ENCODE measurements at regions not wholly inside any gene's neighbourhood (a gene's known extent, or its start where the extent isn't known, plus 50 kb on each side); places are given as distances from the start of the nearest gene placed in this dataset.

GRCh38 chr1:25134307-25134706, 98.0 kb downstream of the SYF2 start:
- Histone ChIP-seq H3K27ac (ENCODE audit: low read depth, low read length) (no peak overlapping the region), H3K36me3 (ENCODE audit: control insufficient read depth in 5 of 5, insufficient read depth in 5 of 5, low read length in 5 of 5) (no peaks in the 10 kb centered on the region), H3K4me3 (ENCODE audit: low read depth in 1 of 5, low read length in 5 of 5) (no peak overlapping the region), H3K4me1 (ENCODE audit: control insufficient read depth in 5 of 5, insufficient read depth in 5 of 5, low read length in 5 of 5) (peaks cover 0 to 4% (median 0%) of the 10 kb centered on the region in 5 donors), H3K27me3 (ENCODE audit: control insufficient read depth in 5 of 5, insufficient read depth in 4 of 5, low read length in 5 of 5) (peaks cover 0 to 6% (median 4%) of the 10 kb centered on the region in 5 donors), H3K9ac (ENCODE audit: low read length in 5 of 5) (no peak overlapping the region), H3K9me3 (ENCODE audit: control insufficient read depth in 5 of 5, low read length in 5 of 5) (no peaks in the 10 kb centered on the region)

GRCh38 chr1:25131794-25132193, 100.5 kb downstream of the SYF2 start:
- peaks cover 0 to 4% (median 0%) of the 10 kb centered on the region in 5 donors for H3K4me1 ChIP-seq (ENCODE audit: control insufficient read depth in 5 of 5, insufficient read depth in 5 of 5, low read length in 5 of 5)
- H3K4me3 ChIP-seq (ENCODE audit: low read depth in 1 of 5, low read length in 5 of 5): no peak overlapping the region
- no peaks in the 10 kb centered on the region for H3K9me3 ChIP-seq (ENCODE audit: control insufficient read depth in 5 of 5, low read length in 5 of 5)
- no peak overlapping the region for H3K9ac ChIP-seq (ENCODE audit: low read length in 5 of 5)
- no peaks in the 10 kb centered on the region for H3K36me3 ChIP-seq (ENCODE audit: control insufficient read depth in 5 of 5, insufficient read depth in 5 of 5, low read length in 5 of 5)
- peaks cover 0 to 3% (median 0%) of the 10 kb centered on the region in 5 donors for H3K27me3 ChIP-seq (ENCODE audit: control insufficient read depth in 5 of 5, insufficient read depth in 4 of 5, low read length in 5 of 5)
- H3K27ac ChIP-seq (ENCODE audit: low read depth, low read length): no peak overlapping the region

DNA sequence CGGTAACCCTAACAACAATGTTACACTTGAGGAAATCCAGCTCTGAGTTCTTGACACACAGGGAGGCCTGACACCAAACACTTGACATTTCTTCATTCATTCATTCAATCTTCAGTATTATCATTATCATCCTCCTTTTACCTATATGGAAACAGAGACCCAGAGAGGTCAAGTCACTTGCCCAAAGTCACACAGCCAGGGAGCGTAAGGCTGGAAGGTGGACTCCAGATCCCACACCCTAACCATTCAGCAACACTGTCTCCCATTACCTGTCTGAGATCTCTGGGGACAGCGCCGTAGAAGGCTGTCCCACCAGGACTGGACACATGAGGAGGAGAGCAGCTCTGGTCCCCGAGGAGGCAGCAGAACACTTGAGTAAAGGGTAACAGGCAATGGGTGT, 101.4 kb downstream of the SYF2 start:
- H3K4me1 ChIP-seq (ENCODE audit: control insufficient read depth in 5 of 5, insufficient read depth in 5 of 5, low read length in 5 of 5): peaks cover 0 to 4% (median 0%) of the 10 kb centered on the region in 5 donors
- no peak overlapping the region for H3K27ac ChIP-seq (ENCODE audit: low read depth, low read length)
- H3K27me3 ChIP-seq (ENCODE audit: control insufficient read depth in 5 of 5, insufficient read depth in 4 of 5, low read length in 5 of 5): peaks cover 0 to 3% (median 0%) of the 10 kb centered on the region in 5 donors
- no peak overlapping the region for H3K4me3 ChIP-seq (ENCODE audit: low read depth in 1 of 5, low read length in 5 of 5)
- H3K9me3 ChIP-seq (ENCODE audit: control insufficient read depth in 5 of 5, low read length in 5 of 5): peaks cover 0 to 4% (median 2%) of the 10 kb centered on the region in 5 donors
- H3K36me3 ChIP-seq (ENCODE audit: control insufficient read depth in 5 of 5, insufficient read depth in 5 of 5, low read length in 5 of 5): no peaks in the 10 kb centered on the region
- no peak overlapping the region for H3K9ac ChIP-seq (ENCODE audit: low read length in 5 of 5)

GRCh38 chr1:25129380-25129779, 102.9 kb downstream of the SYF2 start:
- H3K4me3 ChIP-seq (ENCODE audit: low read depth in 1 of 5, low read length in 5 of 5): no peak overlapping the region
- H3K4me1 ChIP-seq (ENCODE audit: control insufficient read depth in 5 of 5, insufficient read depth in 5 of 5, low read length in 5 of 5): peaks cover 0 to 4% (median 0%) of the 10 kb centered on the region in 5 donors
- H3K9me3 ChIP-seq (ENCODE audit: control insufficient read depth in 5 of 5, low read length in 5 of 5): peaks cover 0 to 4% (median 2%) of the 10 kb centered on the region in 5 donors
- no peak overlapping the region for H3K9ac ChIP-seq (ENCODE audit: low read length in 5 of 5)
- no peaks in the 10 kb centered on the region for H3K36me3 ChIP-seq (ENCODE audit: control insufficient read depth in 5 of 5, insufficient read depth in 5 of 5, low read length in 5 of 5)
- H3K27ac ChIP-seq (ENCODE audit: low read depth, low read length): no peak overlapping the region
- H3K27me3 ChIP-seq (ENCODE audit: control insufficient read depth in 5 of 5, insufficient read depth in 4 of 5, low read length in 5 of 5): peaks cover 0 to 3% (median 2%) of the 10 kb centered on the region in 5 donors

- H3K36me3 ChIP-seq (ENCODE audit: control insufficient read depth in 5 of 5, insufficient read depth in 5 of 5, low read length in 5 of 5): no peaks in the 10 kb centered on the region
- peaks cover 0 to 4% (median 0%) of the 10 kb centered on the region in 5 donors for H3K4me1 ChIP-seq (ENCODE audit: control insufficient read depth in 5 of 5, insufficient read depth in 5 of 5, low read length in 5 of 5)
- H3K4me3 ChIP-seq (ENCODE audit: low read depth in 1 of 5, low read length in 5 of 5): no peak overlapping the region
- H3K9ac ChIP-seq (ENCODE audit: low read length in 5 of 5): no peak overlapping the region
- peaks cover 0 to 4% (median 2%) of the 10 kb centered on the region in 5 donors for H3K9me3 ChIP-seq (ENCODE audit: control insufficient read depth in 5 of 5, low read length in 5 of 5)
- H3K27me3 ChIP-seq (ENCODE audit: control insufficient read depth in 5 of 5, insufficient read depth in 4 of 5, low read length in 5 of 5): peaks cover 0 to 3% (median 2%) of the 10 kb centered on the region in 5 donors
- no peak overlapping the region for H3K27ac ChIP-seq (ENCODE audit: low read depth, low read length)
These were observed 104.1 kb downstream of the SYF2 start for GRCh38 chr1:25128121-25128621.

GRCh38 chr1:25126562-25126961, 105.7 kb downstream of the SYF2 start:
- no peak overlapping the region for H3K27ac ChIP-seq (ENCODE audit: low read depth, low read length)
- no peak overlapping the region for H3K9ac ChIP-seq (ENCODE audit: low read length in 5 of 5)
- H3K4me1 ChIP-seq (ENCODE audit: control insufficient read depth in 5 of 5, insufficient read depth in 5 of 5, low read length in 5 of 5): peaks cover 0 to under 1% (median 0%) of the 10 kb centered on the region in 5 donors
- peaks cover 0 to 3% (median 2%) of the 10 kb centered on the region in 5 donors for H3K27me3 ChIP-seq (ENCODE audit: control insufficient read depth in 5 of 5, insufficient read depth in 4 of 5, low read length in 5 of 5)
- no peak overlapping the region for H3K4me3 ChIP-seq (ENCODE audit: low read depth in 1 of 5, low read length in 5 of 5)
- peaks cover 0 to 4% (median 2%) of the 10 kb centered on the region in 5 donors for H3K9me3 ChIP-seq (ENCODE audit: control insufficient read depth in 5 of 5, low read length in 5 of 5)
- H3K36me3 ChIP-seq (ENCODE audit: control insufficient read depth in 5 of 5, insufficient read depth in 5 of 5, low read length in 5 of 5): no peaks in the 10 kb centered on the region

GRCh38 chr1:25123551-25123950, 108.8 kb downstream of the SYF2 start:
- H3K9ac ChIP-seq (ENCODE audit: low read length in 5 of 5): no peak overlapping the region
- no peak overlapping the region for H3K27ac ChIP-seq (ENCODE audit: low read depth, low read length)
- H3K4me3 ChIP-seq (ENCODE audit: low read depth in 1 of 5, low read length in 5 of 5): no peak overlapping the region
- H3K9me3 ChIP-seq (ENCODE audit: control insufficient read depth in 5 of 5, low read length in 5 of 5): peaks cover 0 to 7% (median 2%) of the 10 kb centered on the region in 5 donors
- peaks cover 0 to 3% (median 0%) of the 10 kb centered on the region in 5 donors for H3K27me3 ChIP-seq (ENCODE audit: control insufficient read depth in 5 of 5, insufficient read depth in 4 of 5, low read length in 5 of 5)
- no peaks in the 10 kb centered on the region for H3K4me1 ChIP-seq (ENCODE audit: control insufficient read depth in 5 of 5, insufficient read depth in 5 of 5, low read length in 5 of 5)
- no peaks in the 10 kb centered on the region for H3K36me3 ChIP-seq (ENCODE audit: control insufficient read depth in 5 of 5, insufficient read depth in 5 of 5, low read length in 5 of 5)

DNA sequence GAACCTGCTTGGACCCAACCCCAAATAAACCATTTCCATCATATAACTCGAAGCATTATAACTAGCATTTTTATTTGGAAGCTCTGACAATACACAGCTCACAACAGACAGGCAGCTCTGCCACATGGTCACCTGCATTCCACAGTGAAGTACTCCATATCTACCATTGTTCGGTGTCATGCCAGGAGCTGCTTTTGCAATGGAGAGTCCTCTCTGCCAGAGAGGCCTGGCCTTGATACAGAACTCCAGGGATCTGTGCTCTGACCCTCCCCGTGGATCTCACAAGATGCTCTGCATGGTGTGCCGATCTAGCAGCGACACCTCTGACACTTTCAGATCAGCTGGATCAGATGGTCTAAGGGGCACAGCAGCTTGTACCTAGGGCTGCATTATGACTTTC, 109.6 kb downstream of the SYF2 start:
- Histone ChIP-seq H3K4me1 (ENCODE audit: control insufficient read depth in 5 of 5, insufficient read depth in 5 of 5, low read length in 5 of 5) (no peaks in the 10 kb centered on the region), H3K9ac (ENCODE audit: low read length in 5 of 5) (no peak overlapping the region), H3K27me3 (ENCODE audit: control insufficient read depth in 5 of 5, insufficient read depth in 4 of 5, low read length in 5 of 5) (peaks cover 0 to 5% (median 0%) of the 10 kb centered on the region in 5 donors), H3K27ac (ENCODE audit: low read depth, low read length) (no peak overlapping the region), H3K4me3 (ENCODE audit: low read depth in 1 of 5, low read length in 5 of 5) (no peak overlapping the region), H3K9me3 (ENCODE audit: control insufficient read depth in 5 of 5, low read length in 5 of 5) (peaks cover 0 to 7% (median 2%) of the 10 kb centered on the region in 5 donors), H3K36me3 (ENCODE audit: control insufficient read depth in 5 of 5, insufficient read depth in 5 of 5, low read length in 5 of 5) (no peaks in the 10 kb centered on the region)

GRCh38 chr1:25120281-25120680, 112.0 kb downstream of the SYF2 start:
- Histone ChIP-seq H3K27ac (ENCODE audit: low read depth, low read length) (no peak overlapping the region), H3K9ac (ENCODE audit: low read length in 5 of 5) (no peak overlapping the region), H3K4me3 (ENCODE audit: low read depth in 1 of 5, low read length in 5 of 5) (no peak overlapping the region), H3K27me3 (ENCODE audit: control insufficient read depth in 5 of 5, insufficient read depth in 4 of 5, low read length in 5 of 5) (peaks cover 0 to 5% (median under 1%) of the 10 kb centered on the region in 5 donors), H3K36me3 (ENCODE audit: control insufficient read depth in 5 of 5, insufficient read depth in 5 of 5, low read length in 5 of 5) (no peaks in the 10 kb centered on the region), H3K9me3 (ENCODE audit: control insufficient read depth in 5 of 5, low read length in 5 of 5) (peaks cover 0 to 12% (median 8%) of the 10 kb centered on the region in 5 donors), H3K4me1 (ENCODE audit: control insufficient read depth in 5 of 5, insufficient read depth in 5 of 5, low read length in 5 of 5) (no peaks in the 10 kb centered on the region)

- Histone ChIP-seq H3K9ac (ENCODE audit: low read length in 5 of 5) (no peak overlapping the region), H3K4me3 (ENCODE audit: low read depth in 1 of 5, low read length in 5 of 5) (no peak overlapping the region), H3K36me3 (ENCODE audit: control insufficient read depth in 5 of 5, insufficient read depth in 5 of 5, low read length in 5 of 5) (no peaks in the 10 kb centered on the region), H3K27ac (ENCODE audit: low read depth, low read length) (no peak overlapping the region), H3K4me1 (ENCODE audit: control insufficient read depth in 5 of 5, insufficient read depth in 5 of 5, low read length in 5 of 5) (no peaks in the 10 kb centered on the region), H3K9me3 (ENCODE audit: control insufficient read depth in 5 of 5, low read length in 5 of 5) (peaks cover 0 to 12% (median 8%) of the 10 kb centered on the region in 5 donors), H3K27me3 (ENCODE audit: control insufficient read depth in 5 of 5, insufficient read depth in 4 of 5, low read length in 5 of 5) (peaks cover 0 to 4% (median 4%) of the 10 kb centered on the region in 5 donors)
These were observed 113.8 kb downstream of the SYF2 start for GRCh38 chr1:25118546-25118945.

Measured in subcutaneous abdominal adipose tissue (tissue), 5 donors.